HCT116 (cell line): ENCODE measurements at regions not wholly inside any gene's neighbourhood (a gene's known extent, or its start where the extent isn't known, plus 50 kb on each side); places are given as distances from the start of the nearest gene placed in this dataset.

Source experiments
- ATAC-seq: fragments of 200-7000 bp; cut with Tn5 transposase; 2 replicates; pipeline ENCODE4 v1.9.1; 2020; ENCODE audit warnings: mild to moderate bottlenecking, moderate library complexity
- BruUV-seq: library from RNA; stranded (reverse); fragments of 400-500 nt; replicated peaks from 2 replicates; lab custom pipeline; 2021; lab: Mats Ljungman, UMichigan
- CTCF ChIA-PET: fragments of 300-600 bp; sonication (Branson Sonifier 250); formaldehyde crosslinking; loops from one replicate; lab custom pipeline; 2021; ENCODE audit warnings: antibody characterized with exemption; lab: Charles Lee
- POLR2A ChIA-PET: fragments of 300-600, 350-600 bp; sonication (Branson Sonifier 250); formaldehyde crosslinking; loops from one replicate; lab custom pipeline; 2021; ENCODE audit warnings: antibody characterized with exemption; lab: Charles Lee
- RAD21 ChIA-PET, 2 experiments: fragments of 300-600 bp; sonication (Branson Sonifier 250); formaldehyde crosslinking; loops; one replicate each; lab custom pipeline; 2023; ENCODE audit warnings: low total read pairs in 2 of 2; ENCODE audit not compliant: uncharacterized antibody in 2 of 2, unreplicated experiment in 2 of 2, low non-redundant PET in 1 of 2; lab: Charles Lee
- DNase-seq: peaks from one replicate; pipeline ENCODE4 v3.0.0-alpha.2; 2010; ENCODE audit warnings: low read depth, low spot score
- H2AFZ ChIP-seq: fragments of 200-600 bp; shearing (Covaris generic), sonication (generic); 2 replicates; pipeline ENCODE4 v1.6.1; 2017; ENCODE audit warnings: low read depth, mixed run types, mixed read lengths, antibody characterized with exemption, low read length; ENCODE audit not compliant: poor library complexity, severe bottlenecking
- H3K27ac ChIP-seq: 2 replicates; pipeline ENCODE4 v1.5.1; 2012; ENCODE audit warnings: low read depth, low read length
- H3K27me3 ChIP-seq: fragments of 200-600 bp; sonication (generic); 2 replicates; pipeline ENCODE4 v1.6.1; 2016; ENCODE audit warnings: mixed run types, low read length, mixed read lengths; ENCODE audit not compliant: insufficient read depth
- H3K36me3 ChIP-seq, 2 experiments: fragments of 200-500 bp in 1 of 2; fragments of 200-600 bp in 1 of 2; sonication (Bioruptor generic) in 1 of 2; sonication (generic) in 1 of 2; 2 replicates each; pipeline versions ENCODE4 v1.5.1 to v1.6.1; 2014 to 2016; ENCODE audit warnings: low read length in 2 of 2, inconsistent platforms in 1 of 2, mixed read lengths in 1 of 2, mixed run types in 1 of 2; ENCODE audit not compliant: insufficient read depth in 2 of 2, control insufficient read depth in 1 of 2
- H3K4me1 ChIP-seq, 2 experiments: fragments of 200-600 bp in 1 of 2; sonication (generic) in 1 of 2; 2 replicates each; pipeline versions ENCODE4 v1.5.1 to v1.6.1; 2012 to 2017; ENCODE audit warnings: low read length in 2 of 2, inconsistent platforms in 1 of 2, mild to moderate bottlenecking in 1 of 2, mixed read lengths in 1 of 2, mixed run types in 1 of 2, moderate library complexity in 1 of 2; ENCODE audit not compliant: insufficient read depth in 2 of 2, control insufficient read depth in 1 of 2
- H3K4me2 ChIP-seq: fragments of 200-600 bp; sonication (generic); 2 replicates; pipeline ENCODE4 v1.6.1; 2017; ENCODE audit warnings: mixed run types, low read length, mixed read lengths
- H3K4me3 ChIP-seq, 2 experiments: fragments of 200-600 bp in 1 of 2; sonication (generic) in 1 of 2; replicated peaks in 1 of 2; 2 replicates each; pipeline ENCODE4 v1.5.1; 2011 to 2016; ENCODE audit warnings: low read length in 2 of 2, control low read depth in 1 of 2, low read depth in 1 of 2, mild to moderate bottlenecking in 1 of 2, mixed read lengths in 1 of 2, mixed run types in 1 of 2
- H3K79me2 ChIP-seq: fragments of 200-600 bp; sonication (generic); 2 replicates; pipeline ENCODE4 v1.6.1; 2017; ENCODE audit warnings: mild to moderate bottlenecking, mixed run types, low read length, moderate library complexity, mixed read lengths; ENCODE audit not compliant: insufficient read depth
- H3K9ac ChIP-seq: fragments of 200-600 bp; sonication (generic); 2 replicates; pipeline ENCODE4 v1.6.1; 2016; ENCODE audit warnings: low read length, mixed read lengths
- H3K9me2 ChIP-seq: fragments of 200-600 bp; sonication (generic), shearing (Covaris generic); 2 replicates; pipeline ENCODE4 v1.6.1; 2017; ENCODE audit warnings: mixed run types, mild to moderate bottlenecking, moderate library complexity; ENCODE audit not compliant: insufficient read depth
- H3K9me3 ChIP-seq, 2 experiments: fragments of 200-500 bp in 1 of 2; fragments of 200-600 bp in 1 of 2; sonication (Bioruptor generic) in 1 of 2; sonication (generic) in 1 of 2; 2 replicates each; pipeline ENCODE4 v1.6.1; 2014 to 2017; ENCODE audit warnings: low read length in 2 of 2, mixed read lengths in 2 of 2, inconsistent platforms in 1 of 2, low read depth in 1 of 2, mild to moderate bottlenecking in 1 of 2, mixed run types in 1 of 2, moderate library complexity in 1 of 2; ENCODE audit not compliant: control insufficient read depth in 1 of 2, insufficient read depth in 1 of 2
- H4K20me1 ChIP-seq: fragments of 200-600 bp; sonication (generic), shearing (Covaris generic); 2 replicates; pipeline ENCODE4 v1.6.1; 2017; ENCODE audit warnings: mixed run types, mild to moderate bottlenecking, moderate library complexity; ENCODE audit not compliant: insufficient read depth
- ATF3 ChIP-seq: IDR thresholded peaks from 2 replicates; pipeline ENCODE4 v1.6.1; 2012
- CBX3 ChIP-seq: IDR thresholded peaks from 2 replicates; pipeline ENCODE4 v1.6.1; 2012; ENCODE audit warnings: low read depth
- CEBPB ChIP-seq: IDR thresholded peaks from 2 replicates; pipeline ENCODE4 v1.6.1; 2012; ENCODE audit warnings: low read depth
- CTCF ChIP-seq, 3 experiments: fragments of 200-600 bp in 1 of 3; sonication (generic) in 1 of 3; IDR thresholded peaks in 2 of 3; conservative IDR thresholded peaks in 1 of 3; 2 replicates each; pipeline ENCODE4 v1.5.1; 2012 to 2017; ENCODE audit warnings: low read depth in 2 of 3, low read length in 2 of 3, antibody characterized with exemption in 1 of 3, borderline replicate concordance in 1 of 3, control low read depth in 1 of 3, mild to moderate bottlenecking in 1 of 3, mixed read lengths in 1 of 3, mixed run types in 1 of 3, moderate library complexity in 1 of 3; ENCODE audit not compliant: insufficient read depth in 1 of 3
- EGR1 ChIP-seq: IDR thresholded peaks from 2 replicates; pipeline ENCODE4 v1.6.1; 2012; ENCODE audit warnings: low read depth
- EZH2phosphoT487 ChIP-seq: fragments of 200-600 bp; IDR thresholded peaks from 2 replicates; pipeline ENCODE4 v1.6.1; 2018; ENCODE audit warnings: antibody characterized with exemption, borderline replicate concordance
- FOSL1 ChIP-seq: IDR thresholded peaks from 2 replicates; pipeline ENCODE4 v1.6.1; 2012; ENCODE audit warnings: low read depth
- MAX ChIP-seq: IDR thresholded peaks from 2 replicates; pipeline ENCODE4 v1.6.1; 2012
- SP1 ChIP-seq: IDR thresholded peaks from 2 replicates; pipeline ENCODE4 v1.6.1; 2012; ENCODE audit warnings: low read depth
- ZNF274 ChIP-seq: fragments of 200-500 bp; sonication (Bioruptor generic); IDR thresholded peaks from 2 replicates; pipeline ENCODE4 v1.6.1; 2014; ENCODE audit warnings: mild to moderate bottlenecking, low read depth, low read length, inconsistent platforms
- intact Hi-C: fragments of 100-400 bp; cut with micrococcal nuclease; formaldehyde crosslinking; loops from 2 replicates; pipeline ENCODE4 v1.10.0; 2022
- TF ChIP-seq, protein P1 (sequence below): IDR thresholded peaks from 2 replicates; pipeline ENCODE4 v1.6.1; 2011; ENCODE audit warnings: mild to moderate bottlenecking, low read length, moderate library complexity; ENCODE audit not compliant: insufficient replicate concordance; ENCODE audit errors: extremely low read depth
- TF ChIP-seq, protein P2 (sequence below): IDR thresholded peaks from 2 replicates; pipeline ENCODE4 v1.6.1; 2012; ENCODE audit warnings: low read depth

GRCh38 chr7:128178611-128179010 lies 62.5 kb upstream of the LEP start:
- no peaks in the 10 kb centered on the region for H3K9me3 ChIP-seq
- ChIA-PET RAD21 (no interaction called here), POLR2A (no interaction called here), CTCF (no interaction called here)
- peaks cover 0 to 9% of the 10 kb centered on the region in 2 experiments; a peak in 1 of 4 replicates for H3K4me1 ChIP-seq
- no peak overlapping the region for H3K4me2 ChIP-seq
- intact Hi-C loops = no loop called here
- DNase-seq (no peak), ATAC-seq (no peak)
- H3K9me2 ChIP-seq = no peaks in the 10 kb centered on the region
- no peak overlapping the region for H3K9ac ChIP-seq
- no peaks in the 10 kb centered on the region for H3K36me3 ChIP-seq
- no peaks in the 10 kb centered on the region for H4K20me1 ChIP-seq
- H2AFZ ChIP-seq = no peak overlapping the region
- no peaks in the 10 kb centered on the region for H3K79me2 ChIP-seq
- TF ChIP-seq MAX (no peak), EGR1 (no peak), CTCF (IDR thresholded peaks at IDR 0.05 in 2 of 3, conservative IDR thresholded peaks at IDR 0.05 in 1 of 3; ENCODE audit: borderline replicate concordance in 1 of 3, insufficient read depth in 1 of 3, low read depth in 2 of 3, low read length in 2 of 3) (no peak), SP1 (no peak), ATF3 (no peak), FOSL1 (no peak), CEBPB (no peak), EZH2phosphoT487 (no peak), ZNF274 (no peak), CBX3 (no peak)
- TF ChIP-seq, protein P1, sequence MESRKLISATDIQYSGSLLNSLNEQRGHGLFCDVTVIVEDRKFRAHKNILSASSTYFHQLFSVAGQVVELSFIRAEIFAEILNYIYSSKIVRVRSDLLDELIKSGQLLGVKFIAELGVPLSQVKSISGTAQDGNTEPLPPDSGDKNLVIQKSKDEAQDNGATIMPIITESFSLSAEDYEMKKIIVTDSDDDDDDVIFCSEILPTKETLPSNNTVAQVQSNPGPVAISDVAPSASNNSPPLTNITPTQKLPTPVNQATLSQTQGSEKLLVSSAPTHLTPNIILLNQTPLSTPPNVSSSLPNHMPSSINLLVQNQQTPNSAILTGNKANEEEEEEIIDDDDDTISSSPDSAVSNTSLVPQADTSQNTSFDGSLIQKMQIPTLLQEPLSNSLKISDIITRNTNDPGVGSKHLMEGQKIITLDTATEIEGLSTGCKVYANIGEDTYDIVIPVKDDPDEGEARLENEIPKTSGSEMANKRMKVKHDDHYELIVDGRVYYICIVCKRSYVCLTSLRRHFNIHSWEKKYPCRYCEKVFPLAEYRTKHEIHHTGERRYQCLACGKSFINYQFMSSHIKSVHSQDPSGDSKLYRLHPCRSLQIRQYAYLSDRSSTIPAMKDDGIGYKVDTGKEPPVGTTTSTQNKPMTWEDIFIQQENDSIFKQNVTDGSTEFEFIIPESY = no peak
- TF ChIP-seq, protein P2, sequence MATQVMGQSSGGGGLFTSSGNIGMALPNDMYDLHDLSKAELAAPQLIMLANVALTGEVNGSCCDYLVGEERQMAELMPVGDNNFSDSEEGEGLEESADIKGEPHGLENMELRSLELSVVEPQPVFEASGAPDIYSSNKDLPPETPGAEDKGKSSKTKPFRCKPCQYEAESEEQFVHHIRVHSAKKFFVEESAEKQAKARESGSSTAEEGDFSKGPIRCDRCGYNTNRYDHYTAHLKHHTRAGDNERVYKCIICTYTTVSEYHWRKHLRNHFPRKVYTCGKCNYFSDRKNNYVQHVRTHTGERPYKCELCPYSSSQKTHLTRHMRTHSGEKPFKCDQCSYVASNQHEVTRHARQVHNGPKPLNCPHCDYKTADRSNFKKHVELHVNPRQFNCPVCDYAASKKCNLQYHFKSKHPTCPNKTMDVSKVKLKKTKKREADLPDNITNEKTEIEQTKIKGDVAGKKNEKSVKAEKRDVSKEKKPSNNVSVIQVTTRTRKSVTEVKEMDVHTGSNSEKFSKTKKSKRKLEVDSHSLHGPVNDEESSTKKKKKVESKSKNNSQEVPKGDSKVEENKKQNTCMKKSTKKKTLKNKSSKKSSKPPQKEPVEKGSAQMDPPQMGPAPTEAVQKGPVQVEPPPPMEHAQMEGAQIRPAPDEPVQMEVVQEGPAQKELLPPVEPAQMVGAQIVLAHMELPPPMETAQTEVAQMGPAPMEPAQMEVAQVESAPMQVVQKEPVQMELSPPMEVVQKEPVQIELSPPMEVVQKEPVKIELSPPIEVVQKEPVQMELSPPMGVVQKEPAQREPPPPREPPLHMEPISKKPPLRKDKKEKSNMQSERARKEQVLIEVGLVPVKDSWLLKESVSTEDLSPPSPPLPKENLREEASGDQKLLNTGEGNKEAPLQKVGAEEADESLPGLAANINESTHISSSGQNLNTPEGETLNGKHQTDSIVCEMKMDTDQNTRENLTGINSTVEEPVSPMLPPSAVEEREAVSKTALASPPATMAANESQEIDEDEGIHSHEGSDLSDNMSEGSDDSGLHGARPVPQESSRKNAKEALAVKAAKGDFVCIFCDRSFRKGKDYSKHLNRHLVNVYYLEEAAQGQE = no peak
- H3K4me3 ChIP-seq = no peak overlapping the region
- no peak overlapping the region for H3K27ac ChIP-seq
- no peaks in the 10 kb centered on the region for H3K27me3 ChIP-seq
- no TSS peak for BruUV-seq
